GM19463 (cell line): ENCODE measurements at regions not wholly inside any gene's neighbourhood (a gene's known extent, or its start where the extent isn't known, plus 50 kb on each side); places are given as distances from the start of the nearest gene placed in this dataset.

ENCODE experiments used
- ATAC-seq: cut with Tn5 transposase; IDR thresholded peaks from one replicate; pipeline ENCODE4 v1.9.1; 2021; ENCODE audit warnings: mild to moderate bottlenecking, moderate library complexity; ENCODE audit not compliant: unreplicated experiment

GRCh38 chr2:67851956-67852824 lies 210.6 kb downstream of the C1D start:
- ATAC-seq: no peak

- no peak for ATAC-seq
Measured at GRCh38 chr2:67854103-67854743, 208.6 kb downstream of the C1D start.

DNA sequence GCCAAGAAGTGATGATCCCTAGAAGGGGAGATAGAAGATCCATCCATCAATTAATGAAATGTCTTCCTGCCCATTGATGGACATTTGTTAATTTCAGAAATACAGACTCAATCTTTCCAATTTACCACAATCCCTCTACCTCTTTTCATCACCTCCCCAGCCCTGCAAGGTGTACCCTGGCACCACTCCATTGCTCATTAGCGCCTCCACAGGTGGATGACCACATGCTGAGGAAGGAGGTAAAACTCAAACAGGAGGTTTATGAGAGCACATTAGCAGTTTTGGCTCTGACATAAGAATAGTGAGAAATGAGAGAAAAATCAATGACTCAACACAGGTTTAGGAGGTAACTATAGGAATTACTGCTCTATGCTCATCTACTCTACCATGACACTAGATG lies 208.0 kb downstream of the C1D start:
- ATAC-seq: no peak

DNA sequence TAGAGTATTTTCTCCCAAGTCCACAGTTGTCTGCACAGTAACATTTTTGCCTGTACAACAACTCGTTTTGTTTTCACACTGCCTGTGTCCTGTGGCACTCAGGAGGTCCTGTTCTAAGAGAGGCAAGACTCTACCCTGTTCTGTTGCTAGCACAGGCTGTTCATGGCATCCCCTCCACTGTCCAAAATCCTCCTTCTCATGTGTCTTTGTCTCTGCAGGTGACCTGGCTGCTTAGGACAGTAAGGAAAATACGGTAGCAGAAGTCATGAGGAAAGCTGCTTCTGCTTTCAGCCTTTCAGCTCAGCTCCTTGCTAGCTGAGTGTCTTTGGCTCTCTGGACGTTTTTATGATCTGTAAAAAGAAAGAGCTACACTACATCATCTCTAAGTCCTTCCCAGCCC lies 205.9 kb downstream of the C1D start:
- ATAC-seq: no peak

DNA sequence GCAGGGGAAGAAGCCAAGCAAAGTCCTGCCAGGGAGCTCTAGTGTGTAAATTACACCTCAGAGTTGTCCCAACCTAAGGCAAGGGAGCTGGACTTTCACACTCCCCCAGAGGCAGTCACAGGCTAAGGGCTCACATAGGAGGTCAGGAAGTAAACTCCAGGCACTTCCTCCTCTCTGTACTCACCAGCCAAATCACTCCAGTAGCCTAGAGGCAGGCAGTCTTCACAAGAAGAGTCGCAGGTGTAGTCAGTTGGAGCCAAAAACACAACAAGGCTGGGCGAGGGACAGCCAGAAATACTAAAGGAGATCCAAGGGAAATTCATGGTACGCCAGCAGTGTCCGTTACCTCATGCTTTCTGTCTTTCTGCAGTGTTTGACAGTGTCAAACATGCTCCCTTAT lies 205.0 kb downstream of the C1D start:
- no peak for ATAC-seq

DNA sequence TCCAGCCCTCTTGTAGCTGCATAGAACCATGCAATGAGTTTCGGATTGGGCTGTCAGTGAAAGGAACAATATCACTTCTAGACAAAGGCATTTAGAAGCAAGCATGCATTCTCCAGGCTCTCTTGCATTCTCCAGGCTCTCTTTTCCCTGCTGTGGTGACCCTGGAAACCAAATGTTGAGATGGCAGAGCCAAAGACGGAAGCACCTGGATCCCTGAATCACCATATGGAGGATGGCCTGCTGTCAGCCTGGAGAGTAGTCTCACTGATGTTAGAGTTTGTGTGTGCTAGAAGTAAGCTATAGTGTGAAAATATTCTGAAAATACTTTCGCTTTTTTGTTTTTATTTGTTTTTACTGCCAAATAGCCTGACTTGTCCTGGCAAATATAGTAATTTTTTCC lies 203.9 kb downstream of the C1D start:
- no peak for ATAC-seq

DNA sequence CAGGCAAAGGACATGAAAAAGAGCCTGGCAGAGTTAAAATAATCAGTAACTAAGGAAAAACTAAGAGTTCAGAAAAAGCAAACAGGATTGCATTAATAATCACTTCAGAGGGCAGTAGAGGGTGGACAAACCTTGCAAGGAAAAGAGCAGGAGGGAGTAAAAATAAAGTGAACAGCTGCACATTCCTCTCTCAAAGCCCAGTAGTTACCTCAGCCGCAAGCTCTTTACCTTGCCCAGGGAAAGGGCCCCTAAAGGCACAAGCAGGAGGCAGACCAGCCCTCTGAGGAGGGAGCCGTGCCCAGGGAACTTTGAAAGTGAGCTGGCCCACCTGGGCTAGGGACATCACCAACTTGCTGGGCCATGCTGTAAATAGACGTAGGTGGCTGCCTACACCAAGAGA lies 196.9 kb downstream of the C1D start:
- no peak for ATAC-seq

DNA sequence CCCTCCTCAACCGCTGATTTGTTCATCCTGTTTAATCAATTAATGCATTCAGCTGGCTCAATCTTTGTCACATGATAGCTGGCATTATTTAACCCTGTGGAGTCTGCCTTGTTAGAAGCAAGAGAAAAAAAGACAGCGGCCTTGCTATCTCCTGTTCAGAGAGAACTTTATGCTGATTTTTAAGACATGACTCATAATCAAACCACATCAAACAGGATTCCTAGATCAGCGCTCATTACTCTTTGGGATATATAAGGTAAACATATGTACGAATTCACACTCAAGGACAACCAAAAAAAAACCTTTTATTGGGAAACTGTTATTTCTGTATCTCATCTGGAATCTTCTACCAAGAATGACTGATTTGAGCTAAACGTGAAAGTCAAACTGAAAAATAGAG lies 195.1 kb downstream of the C1D start:
- ATAC-seq: no peak

GRCh38 chr2:67871686-67872412 lies 191.0 kb downstream of the C1D start:
- ATAC-seq: no peak

GRCh38 chr2:67872481-67872880 lies 190.3 kb downstream of the C1D start:
- ATAC-seq: no peak

GRCh38 chr2:67873916-67874315 lies 188.9 kb downstream of the C1D start:
- ATAC-seq: no peak

DNA sequence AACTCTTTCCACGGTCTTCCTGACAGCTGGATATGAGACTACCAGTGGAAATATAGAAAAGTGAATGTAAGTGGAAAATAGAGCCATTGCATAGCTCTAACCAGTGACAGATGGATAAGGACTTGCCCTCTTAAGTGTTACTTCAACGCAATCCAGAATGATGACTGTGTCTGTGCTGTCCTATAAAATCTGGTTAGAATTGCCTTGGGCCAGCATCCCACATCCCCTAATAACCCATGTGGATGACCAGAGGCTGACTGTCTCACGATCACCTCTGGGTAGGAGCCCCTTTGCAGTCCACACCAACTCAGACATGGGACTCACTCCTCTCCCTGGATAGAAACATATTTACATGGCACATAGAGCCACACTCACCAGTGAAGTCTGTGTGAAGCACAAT lies 186.6 kb downstream of the C1D start:
- no peak for ATAC-seq

GRCh38 chr2:67877301-67877700 lies 185.5 kb downstream of the C1D start:
- ATAC-seq: no peak

GRCh38 chr2:67878743-67879142 lies 184.1 kb downstream of the C1D start:
- ATAC-seq: no peak

GRCh38 chr2:67879586-67880290 lies 183.1 kb downstream of the C1D start:
- no peak for ATAC-seq

- no peak for ATAC-seq
Measured at GRCh38 chr2:67880291-67880761, 182.5 kb downstream of the C1D start.

DNA sequence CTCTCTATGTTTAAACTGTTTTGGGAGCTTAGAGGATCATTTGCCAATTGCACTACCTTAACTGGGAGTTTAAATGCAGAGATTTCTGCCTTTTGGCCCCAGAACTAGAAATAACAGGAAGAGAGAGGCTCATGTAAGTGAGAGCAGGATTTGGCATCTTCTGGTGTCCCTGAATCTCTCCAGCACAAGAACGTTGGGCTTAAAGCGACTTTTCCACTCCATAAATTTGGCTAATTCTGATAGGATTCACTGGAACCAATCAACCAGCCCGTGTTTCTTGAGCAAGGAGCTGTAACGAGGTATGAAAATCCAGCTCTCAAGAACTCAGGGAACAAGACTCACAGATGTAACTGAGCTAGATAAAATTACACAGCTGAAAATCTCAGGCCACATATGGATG lies 181.0 kb downstream of the C1D start:
- no peak for ATAC-seq

DNA sequence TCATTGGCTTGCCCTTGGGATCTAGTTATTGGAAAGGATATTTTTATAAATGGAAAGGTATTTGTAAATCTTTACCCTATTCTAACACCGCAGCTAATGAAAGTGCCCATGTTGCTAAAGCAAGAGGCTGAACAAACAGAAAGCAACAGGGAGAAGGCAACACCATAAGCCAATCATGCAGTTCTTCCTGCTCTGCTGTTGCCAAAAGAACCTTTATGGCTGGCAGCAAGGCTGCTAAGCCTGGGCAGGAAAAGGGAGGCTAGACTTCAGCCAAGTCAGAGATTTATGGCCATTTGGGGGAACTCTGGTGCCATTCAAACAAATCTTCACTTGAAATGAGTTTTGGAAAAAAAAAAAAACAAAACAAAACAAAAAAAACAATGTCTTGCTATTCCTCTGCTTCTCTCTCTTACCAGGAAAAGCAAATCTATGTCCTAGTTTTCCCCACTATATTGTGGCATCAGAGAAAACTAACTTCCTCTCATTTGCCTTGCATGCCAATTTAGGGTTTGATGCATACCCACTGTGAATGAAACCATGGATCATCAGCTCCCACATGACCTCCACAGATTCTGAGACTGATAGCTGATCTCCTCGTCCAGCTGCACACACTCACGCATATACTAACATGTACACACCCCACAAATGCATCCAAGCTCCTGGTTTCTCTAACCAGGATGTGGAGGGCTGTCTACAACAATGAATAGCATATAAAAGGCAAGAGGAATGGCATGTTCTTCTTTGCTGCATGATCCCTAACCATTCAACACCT lies 179.3 kb downstream of the C1D start:
- ATAC-seq: no peak

DNA sequence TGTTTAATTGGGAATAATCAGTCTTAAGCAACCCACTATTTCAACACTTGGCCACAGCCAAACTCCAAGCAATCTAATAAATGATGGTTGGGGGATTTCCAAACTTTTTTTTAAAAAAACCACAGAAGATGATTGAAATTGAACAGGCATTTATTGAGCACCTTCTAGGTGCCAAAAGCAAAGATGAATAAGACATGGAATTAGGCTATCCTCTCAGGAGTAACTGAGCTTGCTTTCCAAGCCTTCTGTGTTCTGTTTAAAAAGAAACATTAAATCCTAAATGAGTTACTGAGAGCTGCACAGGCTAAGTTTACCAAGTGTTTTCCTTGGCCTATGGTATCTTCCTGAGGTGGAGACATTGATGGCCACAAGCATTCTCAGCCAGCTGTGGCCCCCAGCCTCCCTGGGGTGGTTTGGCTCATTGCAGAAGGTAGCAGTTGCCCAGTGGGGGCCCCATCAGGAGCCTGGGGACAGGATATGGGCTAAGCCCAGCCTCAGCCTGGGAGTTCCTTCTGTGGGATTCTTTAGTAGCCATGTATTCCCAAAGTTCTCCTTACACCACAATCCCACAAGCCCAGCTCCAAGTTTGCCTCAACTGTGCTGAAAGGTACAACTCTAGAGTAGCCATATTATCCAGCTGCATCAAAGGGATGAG lies 174.3 kb downstream of the C1D start:
- no peak for ATAC-seq

GRCh38 chr2:67889056-67889455 lies 173.7 kb downstream of the C1D start:
- ATAC-seq: no peak
